ENCODE measurements at regions not wholly inside any gene's neighbourhood (a gene's known extent, or its start where the extent isn't known, plus 50 kb on each side); places are given as distances from the start of the nearest gene placed in this dataset.

DNA sequence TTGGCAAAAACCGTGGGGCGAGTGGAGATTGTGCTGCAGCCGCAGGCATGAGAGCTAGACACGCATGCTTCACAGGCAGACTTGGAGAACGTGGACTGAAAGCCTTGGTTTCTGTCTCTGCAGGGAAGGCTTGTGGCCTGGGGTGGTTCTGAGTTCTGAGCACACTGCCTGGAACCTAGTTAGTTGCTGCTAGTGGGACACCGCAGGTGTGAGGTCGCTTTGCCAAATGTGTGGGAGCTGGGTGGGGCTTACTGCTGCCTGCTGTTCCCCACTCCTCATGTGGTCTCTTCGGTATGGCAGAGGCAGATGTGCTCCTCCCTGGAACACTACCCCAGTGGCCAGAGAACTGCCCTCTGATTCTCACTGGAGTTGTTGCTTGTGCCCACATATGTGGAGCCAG is 484.0 kb downstream of the MMUT start:
- Histone ChIP-seq H3K9me3 (peaks cover 0 to 4% (median 0%) of the 10 kb centered on the region in 3 donors), H3K27ac (no peak overlapping the region), H3K27me3 (no peaks in the 10 kb centered on the region), H3K4me1 (no peaks in the 10 kb centered on the region), H3K36me3 (no peaks in the 10 kb centered on the region), H3K4me3 (no peak overlapping the region)
- TF ChIP-seq, protein P1, sequence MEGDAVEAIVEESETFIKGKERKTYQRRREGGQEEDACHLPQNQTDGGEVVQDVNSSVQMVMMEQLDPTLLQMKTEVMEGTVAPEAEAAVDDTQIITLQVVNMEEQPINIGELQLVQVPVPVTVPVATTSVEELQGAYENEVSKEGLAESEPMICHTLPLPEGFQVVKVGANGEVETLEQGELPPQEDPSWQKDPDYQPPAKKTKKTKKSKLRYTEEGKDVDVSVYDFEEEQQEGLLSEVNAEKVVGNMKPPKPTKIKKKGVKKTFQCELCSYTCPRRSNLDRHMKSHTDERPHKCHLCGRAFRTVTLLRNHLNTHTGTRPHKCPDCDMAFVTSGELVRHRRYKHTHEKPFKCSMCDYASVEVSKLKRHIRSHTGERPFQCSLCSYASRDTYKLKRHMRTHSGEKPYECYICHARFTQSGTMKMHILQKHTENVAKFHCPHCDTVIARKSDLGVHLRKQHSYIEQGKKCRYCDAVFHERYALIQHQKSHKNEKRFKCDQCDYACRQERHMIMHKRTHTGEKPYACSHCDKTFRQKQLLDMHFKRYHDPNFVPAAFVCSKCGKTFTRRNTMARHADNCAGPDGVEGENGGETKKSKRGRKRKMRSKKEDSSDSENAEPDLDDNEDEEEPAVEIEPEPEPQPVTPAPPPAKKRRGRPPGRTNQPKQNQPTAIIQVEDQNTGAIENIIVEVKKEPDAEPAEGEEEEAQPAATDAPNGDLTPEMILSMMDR (IDR thresholded peaks at IDR 0.05) = no peak
- no peak for TF ChIP-seq POLR2A (IDR thresholded peaks at IDR 0.05)
- 89 to 93% methylated on average over 6 to 7 of the region's 8 CpGs for WGBS, 2 donors
- DNase-seq = no peak
- intact Hi-C loops (cut with DNase I) = no loop called here

DNA sequence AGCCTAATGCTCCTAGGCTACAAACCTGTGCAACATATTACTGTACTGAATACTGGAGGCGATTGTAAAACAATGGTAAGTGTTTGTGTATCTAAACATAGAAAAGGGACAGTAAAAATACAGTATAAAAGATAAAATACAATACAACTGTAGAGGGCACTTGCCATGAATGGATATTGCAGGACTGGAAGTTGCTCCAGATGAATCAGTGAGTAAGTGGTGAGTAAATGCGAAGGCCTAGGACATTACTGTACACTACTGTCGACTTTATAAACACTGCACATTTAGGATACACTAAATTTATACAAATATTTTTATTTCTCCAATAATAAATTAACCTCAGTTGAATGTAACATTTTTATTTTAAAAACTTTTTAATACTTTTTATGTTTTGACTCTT is 485.0 kb downstream of the MMUT start:
- Histone ChIP-seq H3K27ac (no peak overlapping the region), H3K27me3 (no peaks in the 10 kb centered on the region), H3K4me1 (no peaks in the 10 kb centered on the region), H3K36me3 (no peaks in the 10 kb centered on the region), H3K4me3 (no peak overlapping the region), H3K9me3 (no peaks in the 10 kb centered on the region)
- intact Hi-C loops (cut with DNase I) = no loop called here
- WGBS, 2 donors = 78% methylated on average over 3 of the region's 3 CpGs
- no peak for TF ChIP-seq POLR2A (IDR thresholded peaks at IDR 0.05)
- TF ChIP-seq, protein P1 (IDR thresholded peaks at IDR 0.05) = no peak
- no peak for DNase-seq

DNA sequence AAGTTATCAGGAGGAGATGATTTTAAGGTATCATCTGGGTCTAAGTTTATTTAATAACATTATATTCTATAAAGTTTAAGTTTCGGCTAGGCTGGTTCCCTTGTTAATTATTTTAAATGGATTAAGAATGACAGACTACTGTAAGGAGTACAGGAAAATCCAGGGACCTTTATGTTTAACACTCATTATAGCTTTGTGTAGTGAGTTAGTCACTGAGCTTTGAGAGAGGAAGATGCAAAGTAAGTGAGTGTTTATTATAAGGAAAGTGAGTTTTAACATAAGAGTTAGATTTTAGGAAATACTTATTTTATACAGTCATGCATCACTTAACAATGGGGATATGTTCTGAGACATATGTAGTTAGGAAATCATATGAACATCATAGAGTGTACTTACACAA is 485.5 kb downstream of the MMUT start:
- 78 to 83% methylated on average over 1 of the region's 1 CpG for WGBS, 2 donors
- Histone ChIP-seq H3K9me3 (no peaks in the 10 kb centered on the region), H3K27ac (no peak overlapping the region), H3K4me3 (no peak overlapping the region), H3K36me3 (no peaks in the 10 kb centered on the region), H3K4me1 (no peaks in the 10 kb centered on the region), H3K27me3 (no peaks in the 10 kb centered on the region)
- intact Hi-C loops (cut with DNase I) = no loop called here
- no peak for DNase-seq
- TF ChIP-seq, protein P1 (IDR thresholded peaks at IDR 0.05) = no peak
- no peak for TF ChIP-seq POLR2A (IDR thresholded peaks at IDR 0.05)

DNA sequence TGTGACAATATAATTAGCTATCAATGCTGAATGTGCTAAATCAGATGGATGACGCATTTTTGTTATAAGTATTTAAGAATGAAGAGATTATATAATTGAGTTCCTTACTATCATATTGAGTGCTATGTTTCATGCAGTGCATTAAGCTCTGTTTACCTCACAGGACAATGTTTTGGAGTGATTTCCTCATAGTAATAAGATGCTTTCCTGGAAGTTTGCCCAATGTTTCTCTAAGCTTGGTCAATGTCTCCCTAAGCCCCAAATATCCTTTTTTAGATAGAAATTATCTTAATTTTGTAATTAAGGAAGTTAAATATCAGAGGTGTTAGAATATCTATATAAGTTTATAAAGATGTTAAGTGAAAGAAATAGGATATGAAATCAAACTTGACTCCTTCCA is 489.6 kb downstream of the MMUT start:
- Histone ChIP-seq H3K4me1 (no peaks in the 10 kb centered on the region), H3K4me3 (no peak overlapping the region), H3K9me3 (no peaks in the 10 kb centered on the region), H3K27me3 (no peaks in the 10 kb centered on the region), H3K27ac (no peak overlapping the region), H3K36me3 (no peaks in the 10 kb centered on the region)
- TF ChIP-seq POLR2A (IDR thresholded peaks at IDR 0.05) = no peak
- TF ChIP-seq, protein P1 (IDR thresholded peaks at IDR 0.05) = no peak
- 28 to 68% methylated on average over 1 of the region's 1 CpG for WGBS, 2 donors
- intact Hi-C loops (cut with DNase I) = no loop called here
- no peak for DNase-seq

DNA sequence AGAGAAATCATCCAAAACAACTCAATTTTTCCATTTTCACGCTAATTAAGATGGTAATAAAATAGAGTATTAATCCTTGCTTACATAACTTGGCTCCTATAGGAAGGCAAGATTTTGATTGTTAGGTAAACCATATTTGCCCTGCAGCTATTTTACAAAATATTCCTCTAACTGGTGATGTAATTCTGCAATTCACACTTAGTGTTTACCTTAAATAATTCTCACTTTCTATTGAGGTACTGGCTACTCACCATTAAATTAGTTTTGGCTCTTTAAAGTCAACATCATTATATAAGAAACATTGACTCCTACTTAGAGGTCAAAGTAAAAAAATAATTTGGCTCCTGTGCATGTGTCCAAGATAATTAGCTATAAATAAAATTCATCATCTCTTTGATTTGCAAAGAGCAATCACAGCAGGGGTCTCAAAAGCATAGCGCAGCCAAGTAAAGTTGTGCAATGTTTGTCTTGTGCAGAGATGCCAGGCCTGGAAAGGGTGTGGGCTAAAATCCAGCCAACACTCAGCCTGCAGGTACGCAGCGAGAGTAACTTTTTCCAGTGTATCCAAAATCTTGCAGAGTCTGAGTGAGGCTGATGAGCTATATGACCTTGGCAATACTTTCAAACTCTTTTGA is 501.2 kb downstream of the MMUT start:
- WGBS, 2 donors = 40% methylated on average over 4 of the region's 4 CpGs
- no peaks in the 10 kb centered on the region for H3K4me1 ChIP-seq
- no peak overlapping the region for H3K4me3 ChIP-seq
- no peaks in the 10 kb centered on the region for H3K36me3 ChIP-seq
- no peak overlapping the region for H3K27ac ChIP-seq
- no peaks in the 10 kb centered on the region for H3K27me3 ChIP-seq
- H3K9me3 ChIP-seq = no peaks in the 10 kb centered on the region
- intact Hi-C loops (cut with DNase I) = no loop called here
- TF ChIP-seq, protein P1 (IDR thresholded peaks at IDR 0.05) = no peak
- TF ChIP-seq POLR2A (IDR thresholded peaks at IDR 0.05) = no peak
- DNase-seq = no peak
